SK-N-SH treated with all-trans-retinoic acid at 6 μM for 48 hours (cell line): ENCODE measurements at regions not wholly inside any gene's neighbourhood (a gene's known extent, or its start where the extent isn't known, plus 50 kb on each side); places are given as distances from the start of the nearest gene placed in this dataset.

ENCODE experiments used
- ARNTL ChIP-seq: fragments of 450-650 bp; formaldehyde crosslinking; IDR thresholded peaks from 2 replicates; pipeline ENCODE4 v1.5.0; 2020; ENCODE audit warnings: low read depth, mild to moderate bottlenecking, moderate library complexity, borderline replicate concordance
- BACH2 ChIP-seq: fragments of 250-450 bp; sonication (Bioruptor Pico); IDR thresholded peaks from 2 replicates; pipeline ENCODE4 v1.9.0; 2021; ENCODE audit warnings: mild to moderate bottlenecking, borderline replicate concordance
- PPARA ChIP-seq: fragments of 250-450 bp; sonication (Bioruptor Pico); IDR thresholded peaks from 2 replicates; pipeline ENCODE4 v1.5.0; 2020; ENCODE audit warnings: mild to moderate bottlenecking, borderline replicate concordance
- TCF4 ChIP-seq: fragments of 250-450 bp; sonication (Bioruptor Pico); IDR thresholded peaks from 2 replicates; pipeline ENCODE4 v1.8.0; 2021; ENCODE audit warnings: mild to moderate bottlenecking, moderate library complexity, borderline replicate concordance
- TOX ChIP-seq: fragments of 250-450 bp; sonication (Bioruptor Pico); IDR thresholded peaks from 2 replicates; pipeline ENCODE4 v1.8.0; 2021; ENCODE audit warnings: mild to moderate bottlenecking, moderate library complexity, borderline replicate concordance
- ZC3H10 ChIP-seq: fragments of 250-450 bp; sonication (Bioruptor Pico); IDR thresholded peaks from 2 replicates; pipeline ENCODE4 v1.5.1; 2021; ENCODE audit warnings: mild to moderate bottlenecking, moderate library complexity
- ZNF70 ChIP-seq: fragments of 450-650 bp; formaldehyde crosslinking; IDR thresholded peaks from 2 replicates; pipeline ENCODE4 v1.5.0; 2020; ENCODE audit warnings: mild to moderate bottlenecking, moderate library complexity
- ZNF8 ChIP-seq: fragments of 450-650 bp; formaldehyde crosslinking; IDR thresholded peaks from 2 replicates; pipeline ENCODE4 v1.5.0; 2020; ENCODE audit warnings: mild to moderate bottlenecking, moderate library complexity
- TF ChIP-seq, protein P1 (sequence below): fragments of 250-450 bp; sonication (Bioruptor Pico); IDR thresholded peaks from 2 replicates; pipeline ENCODE4 v1.5.1; 2020; ENCODE audit warnings: low read depth, mild to moderate bottlenecking, moderate library complexity
- TF ChIP-seq, protein P2 (sequence below): fragments of 250-450 bp; sonication (Bioruptor Pico); IDR thresholded peaks from 2 replicates; pipeline ENCODE4 v1.8.0; 2020; ENCODE audit warnings: mild to moderate bottlenecking, moderate library complexity, borderline replicate concordance
- TF ChIP-seq, protein P3 (sequence below): fragments of 250-450 bp; sonication (Bioruptor Pico); IDR thresholded peaks from 2 replicates; pipeline ENCODE4 v1.5.0; 2020; ENCODE audit warnings: mild to moderate bottlenecking, moderate library complexity

DNA sequence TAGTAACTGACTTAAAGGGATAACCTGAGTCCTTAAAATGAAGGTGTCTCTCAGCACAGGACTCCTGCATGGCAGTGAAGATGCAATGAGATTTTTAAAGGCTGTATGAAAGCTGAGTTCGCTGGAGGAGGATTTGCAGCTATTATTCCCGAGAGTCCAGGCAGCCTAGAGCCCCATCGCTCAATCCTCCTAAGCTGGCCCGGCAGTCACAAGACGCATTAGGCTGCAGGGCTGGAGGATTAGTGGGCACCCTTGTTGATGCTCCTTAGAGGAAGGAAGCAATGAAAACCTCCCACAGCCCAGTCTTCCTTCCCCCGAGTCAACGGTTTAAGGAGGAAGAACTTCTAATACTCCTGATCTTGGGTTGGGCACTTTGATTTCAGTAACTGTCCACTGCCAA is 239.5 kb downstream of the EFNB2 start:
- no peak for TF ChIP-seq TCF4 (CRISPR knock-in tag)
- no peak for TF ChIP-seq TOX (CRISPR knock-in tag)
- TF ChIP-seq ZNF8 (CRISPR knock-in tag), result no peak
- no peak for TF ChIP-seq ARNTL (CRISPR knock-in tag)
- TF ChIP-seq ZC3H10 (CRISPR knock-in tag), result no peak
- TF ChIP-seq ZNF70, result no peak
- no peak for TF ChIP-seq PPARA
- TF ChIP-seq, protein P1, sequence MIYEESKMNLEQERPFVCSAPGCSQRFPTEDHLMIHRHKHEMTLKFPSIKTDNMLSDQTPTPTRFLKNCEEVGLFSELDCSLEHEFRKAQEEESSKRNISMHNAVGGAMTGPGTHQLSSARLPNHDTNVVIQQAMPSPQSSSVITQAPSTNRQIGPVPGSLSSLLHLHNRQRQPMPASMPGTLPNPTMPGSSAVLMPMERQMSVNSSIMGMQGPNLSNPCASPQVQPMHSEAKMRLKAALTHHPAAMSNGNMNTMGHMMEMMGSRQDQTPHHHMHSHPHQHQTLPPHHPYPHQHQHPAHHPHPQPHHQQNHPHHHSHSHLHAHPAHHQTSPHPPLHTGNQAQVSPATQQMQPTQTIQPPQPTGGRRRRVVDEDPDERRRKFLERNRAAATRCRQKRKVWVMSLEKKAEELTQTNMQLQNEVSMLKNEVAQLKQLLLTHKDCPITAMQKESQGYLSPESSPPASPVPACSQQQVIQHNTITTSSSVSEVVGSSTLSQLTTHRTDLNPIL (CRISPR knock-in tag), result no peak
- TF ChIP-seq, protein P2, sequence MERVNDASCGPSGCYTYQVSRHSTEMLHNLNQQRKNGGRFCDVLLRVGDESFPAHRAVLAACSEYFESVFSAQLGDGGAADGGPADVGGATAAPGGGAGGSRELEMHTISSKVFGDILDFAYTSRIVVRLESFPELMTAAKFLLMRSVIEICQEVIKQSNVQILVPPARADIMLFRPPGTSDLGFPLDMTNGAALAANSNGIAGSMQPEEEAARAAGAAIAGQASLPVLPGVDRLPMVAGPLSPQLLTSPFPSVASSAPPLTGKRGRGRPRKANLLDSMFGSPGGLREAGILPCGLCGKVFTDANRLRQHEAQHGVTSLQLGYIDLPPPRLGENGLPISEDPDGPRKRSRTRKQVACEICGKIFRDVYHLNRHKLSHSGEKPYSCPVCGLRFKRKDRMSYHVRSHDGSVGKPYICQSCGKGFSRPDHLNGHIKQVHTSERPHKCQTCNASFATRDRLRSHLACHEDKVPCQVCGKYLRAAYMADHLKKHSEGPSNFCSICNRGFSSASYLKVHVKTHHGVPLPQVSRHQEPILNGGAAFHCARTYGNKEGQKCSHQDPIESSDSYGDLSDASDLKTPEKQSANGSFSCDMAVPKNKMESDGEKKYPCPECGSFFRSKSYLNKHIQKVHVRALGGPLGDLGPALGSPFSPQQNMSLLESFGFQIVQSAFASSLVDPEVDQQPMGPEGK (CRISPR knock-in tag), result no peak
- TF ChIP-seq, protein P3, sequence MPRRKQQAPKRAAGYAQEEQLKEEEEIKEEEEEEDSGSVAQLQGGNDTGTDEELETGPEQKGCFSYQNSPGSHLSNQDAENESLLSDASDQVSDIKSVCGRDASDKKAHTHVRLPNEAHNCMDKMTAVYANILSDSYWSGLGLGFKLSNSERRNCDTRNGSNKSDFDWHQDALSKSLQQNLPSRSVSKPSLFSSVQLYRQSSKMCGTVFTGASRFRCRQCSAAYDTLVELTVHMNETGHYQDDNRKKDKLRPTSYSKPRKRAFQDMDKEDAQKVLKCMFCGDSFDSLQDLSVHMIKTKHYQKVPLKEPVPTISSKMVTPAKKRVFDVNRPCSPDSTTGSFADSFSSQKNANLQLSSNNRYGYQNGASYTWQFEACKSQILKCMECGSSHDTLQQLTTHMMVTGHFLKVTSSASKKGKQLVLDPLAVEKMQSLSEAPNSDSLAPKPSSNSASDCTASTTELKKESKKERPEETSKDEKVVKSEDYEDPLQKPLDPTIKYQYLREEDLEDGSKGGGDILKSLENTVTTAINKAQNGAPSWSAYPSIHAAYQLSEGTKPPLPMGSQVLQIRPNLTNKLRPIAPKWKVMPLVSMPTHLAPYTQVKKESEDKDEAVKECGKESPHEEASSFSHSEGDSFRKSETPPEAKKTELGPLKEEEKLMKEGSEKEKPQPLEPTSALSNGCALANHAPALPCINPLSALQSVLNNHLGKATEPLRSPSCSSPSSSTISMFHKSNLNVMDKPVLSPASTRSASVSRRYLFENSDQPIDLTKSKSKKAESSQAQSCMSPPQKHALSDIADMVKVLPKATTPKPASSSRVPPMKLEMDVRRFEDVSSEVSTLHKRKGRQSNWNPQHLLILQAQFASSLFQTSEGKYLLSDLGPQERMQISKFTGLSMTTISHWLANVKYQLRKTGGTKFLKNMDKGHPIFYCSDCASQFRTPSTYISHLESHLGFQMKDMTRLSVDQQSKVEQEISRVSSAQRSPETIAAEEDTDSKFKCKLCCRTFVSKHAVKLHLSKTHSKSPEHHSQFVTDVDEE, result no peak
- TF ChIP-seq BACH2, result no peak
